ENCODE measurements at regions not wholly inside any gene's neighbourhood (a gene's known extent, or its start where the extent isn't known, plus 50 kb on each side); places are given as distances from the start of the nearest gene placed in this dataset.
"Not testable (repeated sequence)": the region's sequence is repeated elsewhere in the genome, so short reads cannot be mapped to it uniquely, and the experiment has no call there.

DNA sequence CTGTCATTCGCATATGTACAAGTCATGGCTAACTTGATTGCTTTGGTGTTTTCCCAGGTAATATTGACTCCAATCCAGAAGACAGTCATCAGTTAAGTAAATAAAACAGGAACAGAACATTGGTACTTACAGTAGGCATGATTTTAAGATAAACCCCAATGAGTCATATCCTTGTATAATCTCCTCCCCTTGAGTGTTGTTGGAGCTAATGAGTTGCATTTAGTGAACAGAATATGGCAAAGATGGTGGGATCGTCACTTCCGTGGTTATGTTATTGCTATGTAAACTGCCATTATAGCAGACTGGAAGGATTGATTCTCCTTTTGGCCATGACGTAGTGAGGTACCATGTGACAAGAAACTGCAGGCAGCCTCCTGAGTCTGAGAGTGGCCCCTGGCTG lies 102.2 kb downstream of the TMX1 start:
- no peaks in the 10 kb centered on the region for H3K4me1 ChIP-seq (ENCODE audit: control insufficient read depth in 2 of 2, insufficient read depth in 2 of 2, low read length in 2 of 2)
- H3K36me3 ChIP-seq (ENCODE audit: control insufficient read depth in 2 of 2, insufficient read depth in 2 of 2, low read length in 2 of 2): no peaks in the 10 kb centered on the region
- H3K9ac ChIP-seq (ENCODE audit: low read depth in 1 of 2, low read length in 2 of 2): no peak overlapping the region
- no peaks in the 10 kb centered on the region for H3K27me3 ChIP-seq (ENCODE audit: control insufficient read depth in 2 of 2, insufficient read depth in 2 of 2, low read length in 2 of 2)
- no peaks in the 10 kb centered on the region for H3K9me3 ChIP-seq (ENCODE audit: control insufficient read depth in 2 of 2, low read length in 2 of 2)
- H3K27ac ChIP-seq (ENCODE audit: low read depth in 2 of 2, low read length in 2 of 2): no peak overlapping the region
- no peak overlapping the region for H3K4me3 ChIP-seq (ENCODE audit: low read length in 2 of 2)

DNA sequence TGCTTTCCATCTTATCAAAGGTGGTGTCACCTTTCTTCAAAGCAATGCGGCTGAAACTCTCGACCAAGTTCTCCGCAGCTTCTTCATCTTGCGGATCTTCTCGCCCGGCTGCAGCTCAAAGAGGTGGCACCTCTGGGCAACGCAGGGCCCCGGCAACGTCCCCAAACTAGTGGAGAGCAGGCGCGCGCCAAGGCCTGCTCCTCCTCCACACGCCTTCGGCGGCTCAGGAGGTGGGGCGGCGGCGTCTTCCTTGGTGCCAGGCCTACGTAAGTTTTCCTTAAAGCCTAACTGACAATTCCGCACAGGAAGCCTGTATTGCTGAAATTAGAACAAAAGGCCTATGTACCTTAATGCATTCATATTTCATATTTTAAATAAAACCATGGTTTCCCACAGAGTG lies 112.0 kb downstream of the TMX1 start:
- no peak overlapping the region for H3K4me3 ChIP-seq (ENCODE audit: low read length in 2 of 2)
- H3K9ac ChIP-seq (ENCODE audit: low read depth in 1 of 2, low read length in 2 of 2): no peak overlapping the region
- no peaks in the 10 kb centered on the region for H3K9me3 ChIP-seq (ENCODE audit: control insufficient read depth in 2 of 2, low read length in 2 of 2)
- no peaks in the 10 kb centered on the region for H3K4me1 ChIP-seq (ENCODE audit: control insufficient read depth in 2 of 2, insufficient read depth in 2 of 2, low read length in 2 of 2)
- no peaks in the 10 kb centered on the region for H3K27me3 ChIP-seq (ENCODE audit: control insufficient read depth in 2 of 2, insufficient read depth in 2 of 2, low read length in 2 of 2)
- no peak overlapping the region for H3K27ac ChIP-seq (ENCODE audit: low read depth in 2 of 2, low read length in 2 of 2)
- no peaks in the 10 kb centered on the region for H3K36me3 ChIP-seq (ENCODE audit: control insufficient read depth in 2 of 2, insufficient read depth in 2 of 2, low read length in 2 of 2)

DNA sequence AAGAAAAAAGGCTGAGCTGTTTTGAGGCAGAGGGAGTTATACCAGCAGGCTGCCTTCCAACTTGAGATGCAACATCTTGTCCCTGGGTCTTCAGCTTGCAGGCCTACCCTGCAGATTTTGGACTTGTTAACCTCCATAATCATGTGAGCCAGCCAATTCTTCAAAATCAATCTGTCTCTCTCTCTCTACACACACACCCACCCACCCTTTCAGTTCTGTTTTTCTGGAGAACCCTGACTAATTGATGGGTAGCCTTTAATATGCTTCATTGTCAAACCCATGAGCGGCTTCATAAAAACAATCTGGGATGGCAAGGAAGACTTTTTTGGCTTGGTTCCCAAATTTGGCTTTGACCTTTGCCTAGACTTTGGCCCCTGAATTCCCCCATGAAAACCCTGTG lies 113.9 kb downstream of the TMX1 start:
- H3K4me1 ChIP-seq (ENCODE audit: control insufficient read depth in 2 of 2, insufficient read depth in 2 of 2, low read length in 2 of 2): no peaks in the 10 kb centered on the region
- no peaks in the 10 kb centered on the region for H3K9me3 ChIP-seq (ENCODE audit: control insufficient read depth in 2 of 2, low read length in 2 of 2)
- H3K27ac ChIP-seq (ENCODE audit: low read depth in 2 of 2, low read length in 2 of 2): no peak overlapping the region
- no peaks in the 10 kb centered on the region for H3K36me3 ChIP-seq (ENCODE audit: control insufficient read depth in 2 of 2, insufficient read depth in 2 of 2, low read length in 2 of 2)
- no peak overlapping the region for H3K4me3 ChIP-seq (ENCODE audit: low read length in 2 of 2)
- no peak overlapping the region for H3K9ac ChIP-seq (ENCODE audit: low read depth in 1 of 2, low read length in 2 of 2)
- H3K27me3 ChIP-seq (ENCODE audit: control insufficient read depth in 2 of 2, insufficient read depth in 2 of 2, low read length in 2 of 2): no peaks in the 10 kb centered on the region

DNA sequence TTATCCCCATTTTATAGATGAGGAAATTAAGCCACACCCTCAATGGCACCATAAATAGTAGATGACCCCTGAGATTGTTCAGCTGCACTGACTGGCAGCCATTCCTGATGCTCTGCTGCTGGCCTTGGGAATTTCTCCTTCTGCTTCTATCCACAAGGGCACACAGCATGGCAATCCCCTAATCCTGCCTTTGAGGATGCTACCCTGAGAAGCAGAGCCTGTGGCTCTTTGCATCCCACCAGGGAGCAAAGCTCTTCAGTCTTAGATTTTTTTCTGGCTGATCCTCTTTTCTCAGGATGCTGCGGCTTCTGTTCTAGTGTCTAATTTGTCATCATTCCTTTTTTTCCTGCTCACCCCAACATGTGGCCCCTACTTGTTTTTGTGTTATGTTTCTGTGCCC lies 114.8 kb downstream of the TMX1 start:
- Histone ChIP-seq H3K27ac (ENCODE audit: low read depth in 2 of 2, low read length in 2 of 2) (no peak overlapping the region), H3K36me3 (ENCODE audit: control insufficient read depth in 2 of 2, insufficient read depth in 2 of 2, low read length in 2 of 2) (no peaks in the 10 kb centered on the region), H3K9ac (ENCODE audit: low read depth in 1 of 2, low read length in 2 of 2) (no peak overlapping the region), H3K27me3 (ENCODE audit: control insufficient read depth in 2 of 2, insufficient read depth in 2 of 2, low read length in 2 of 2) (no peaks in the 10 kb centered on the region), H3K9me3 (ENCODE audit: control insufficient read depth in 2 of 2, low read length in 2 of 2) (no peaks in the 10 kb centered on the region), H3K4me3 (ENCODE audit: low read length in 2 of 2) (no peak overlapping the region), H3K4me1 (ENCODE audit: control insufficient read depth in 2 of 2, insufficient read depth in 2 of 2, low read length in 2 of 2) (no peaks in the 10 kb centered on the region)

DNA sequence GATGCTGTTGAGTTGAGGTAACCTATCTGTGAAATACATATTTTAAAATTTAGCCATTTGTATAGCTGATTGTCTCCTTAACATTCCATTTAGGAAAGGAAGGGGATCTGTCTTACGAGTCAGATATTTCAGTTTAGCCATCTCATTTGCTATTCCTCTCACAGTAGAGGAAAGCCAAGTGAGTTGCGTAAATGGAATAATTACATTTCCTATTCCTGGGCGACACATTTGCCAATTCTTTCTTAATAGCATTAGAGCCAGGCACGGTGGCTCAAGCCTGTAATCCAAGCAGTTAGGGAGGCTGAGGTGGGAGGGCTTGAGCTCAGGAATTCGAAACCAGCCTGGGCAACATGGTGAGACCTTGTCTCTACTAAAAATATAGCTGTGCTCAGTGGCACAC lies 116.3 kb downstream of the TMX1 start:
- Histone ChIP-seq H3K27ac (ENCODE audit: low read depth in 2 of 2, low read length in 2 of 2) (no peak overlapping the region), H3K4me3 (ENCODE audit: low read length in 2 of 2) (no peak overlapping the region), H3K4me1 (ENCODE audit: control insufficient read depth in 2 of 2, insufficient read depth in 2 of 2, low read length in 2 of 2) (no peaks in the 10 kb centered on the region), H3K36me3 (ENCODE audit: control insufficient read depth in 2 of 2, insufficient read depth in 2 of 2, low read length in 2 of 2) (no peaks in the 10 kb centered on the region), H3K27me3 (ENCODE audit: control insufficient read depth in 2 of 2, insufficient read depth in 2 of 2, low read length in 2 of 2) (no peaks in the 10 kb centered on the region), H3K9me3 (ENCODE audit: control insufficient read depth in 2 of 2, low read length in 2 of 2) (no peaks in the 10 kb centered on the region), H3K9ac (ENCODE audit: low read depth in 1 of 2, low read length in 2 of 2) (no peak overlapping the region)

DNA sequence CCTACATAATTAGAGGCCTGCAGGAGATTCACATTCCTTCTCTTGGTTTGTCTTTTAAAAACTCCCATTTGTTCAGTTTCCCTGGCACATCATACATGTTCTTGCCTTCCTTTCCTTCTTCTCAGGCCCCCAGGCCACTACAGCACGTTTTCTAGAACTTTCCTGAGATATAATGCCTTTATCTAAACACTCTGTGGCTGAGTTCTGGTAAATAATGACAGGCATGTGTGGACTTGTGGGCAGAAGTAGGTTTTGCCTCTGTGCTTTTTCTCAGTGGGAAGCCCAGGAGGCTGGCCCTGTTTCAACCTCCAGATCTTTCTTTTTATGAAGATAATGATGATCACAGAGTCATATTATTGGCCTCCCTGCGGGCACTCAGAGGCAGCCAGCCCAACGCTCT lies 117.2 kb downstream of the TMX1 start:
- Histone ChIP-seq H3K27ac (ENCODE audit: low read depth in 2 of 2, low read length in 2 of 2) (no peak overlapping the region), H3K4me1 (ENCODE audit: control insufficient read depth in 2 of 2, insufficient read depth in 2 of 2, low read length in 2 of 2) (no peaks in the 10 kb centered on the region), H3K9ac (ENCODE audit: low read depth in 1 of 2, low read length in 2 of 2) (no peak overlapping the region), H3K9me3 (ENCODE audit: control insufficient read depth in 2 of 2, low read length in 2 of 2) (no peaks in the 10 kb centered on the region), H3K27me3 (ENCODE audit: control insufficient read depth in 2 of 2, insufficient read depth in 2 of 2, low read length in 2 of 2) (no peaks in the 10 kb centered on the region), H3K36me3 (ENCODE audit: control insufficient read depth in 2 of 2, insufficient read depth in 2 of 2, low read length in 2 of 2) (no peaks in the 10 kb centered on the region), H3K4me3 (ENCODE audit: low read length in 2 of 2) (no peak overlapping the region)

DNA sequence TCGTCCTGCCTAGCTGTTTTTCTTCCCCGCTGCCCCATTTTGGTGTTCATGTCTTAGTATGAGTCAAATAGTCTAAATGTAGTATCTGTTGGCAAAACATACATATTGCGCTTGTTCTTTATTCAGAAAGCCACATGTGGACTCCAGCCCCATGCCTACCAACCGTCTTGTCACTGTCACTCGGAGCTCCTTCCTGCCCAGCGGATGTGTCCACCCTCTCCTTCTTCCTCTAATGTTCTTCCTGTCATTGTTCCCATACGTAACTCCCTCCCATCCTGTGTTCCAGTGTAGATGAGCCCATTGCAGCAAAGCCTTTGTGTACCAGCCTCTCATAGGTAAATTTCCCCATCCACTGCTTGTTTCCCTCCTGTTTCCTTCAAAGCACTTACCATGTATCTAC lies 120.5 kb downstream of the TMX1 start:
- H3K9ac ChIP-seq (ENCODE audit: low read depth in 1 of 2, low read length in 2 of 2): no peak overlapping the region
- H3K36me3 ChIP-seq (ENCODE audit: control insufficient read depth in 2 of 2, insufficient read depth in 2 of 2, low read length in 2 of 2): no peaks in the 10 kb centered on the region
- H3K4me3 ChIP-seq (ENCODE audit: low read length in 2 of 2): no peak overlapping the region
- no peaks in the 10 kb centered on the region for H3K9me3 ChIP-seq (ENCODE audit: control insufficient read depth in 2 of 2, low read length in 2 of 2)
- no peak overlapping the region for H3K27ac ChIP-seq (ENCODE audit: low read depth in 2 of 2, low read length in 2 of 2)
- H3K4me1 ChIP-seq (ENCODE audit: control insufficient read depth in 2 of 2, insufficient read depth in 2 of 2, low read length in 2 of 2): no peaks in the 10 kb centered on the region
- no peaks in the 10 kb centered on the region for H3K27me3 ChIP-seq (ENCODE audit: control insufficient read depth in 2 of 2, insufficient read depth in 2 of 2, low read length in 2 of 2)

DNA sequence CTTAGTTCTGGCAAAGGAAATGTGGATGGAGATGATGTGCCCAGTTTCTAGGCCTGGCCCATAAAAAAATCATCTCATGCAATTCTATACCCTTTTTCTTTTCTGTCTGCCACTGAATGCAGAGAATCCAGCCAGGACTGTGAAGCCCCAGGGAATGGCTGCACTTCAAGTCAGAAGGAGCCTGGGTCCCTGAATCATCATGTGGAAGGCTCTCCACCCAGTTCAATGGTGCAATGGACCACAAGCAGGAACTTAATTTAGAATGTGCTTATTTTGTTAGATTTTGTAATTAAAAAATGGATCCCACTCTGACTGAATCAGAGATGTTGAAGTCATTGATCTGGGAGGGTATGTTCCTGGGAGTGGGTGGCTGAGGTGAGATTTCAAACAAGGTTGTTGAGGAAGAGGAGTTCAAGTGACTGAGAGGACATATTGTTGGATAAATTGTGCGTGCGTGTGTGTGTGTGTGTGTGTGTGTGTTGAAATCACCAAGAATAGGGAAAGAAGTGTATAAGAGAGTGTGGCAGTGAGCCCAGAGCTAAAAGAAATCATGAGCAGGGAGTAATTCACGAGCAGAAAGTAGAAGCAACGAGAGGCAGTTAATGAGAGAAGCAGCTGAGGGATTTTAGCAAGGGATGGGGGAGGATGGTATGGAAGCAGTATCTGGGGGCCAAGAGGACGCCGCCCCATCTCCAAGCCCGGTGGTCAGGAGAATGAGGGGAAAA lies 125.4 kb downstream of the TMX1 start:
- H3K9ac ChIP-seq (ENCODE audit: low read depth in 1 of 2, low read length in 2 of 2): no peak overlapping the region
- H3K4me3 ChIP-seq (ENCODE audit: low read length in 2 of 2): no peak overlapping the region
- no peaks in the 10 kb centered on the region for H3K9me3 ChIP-seq (ENCODE audit: control insufficient read depth in 2 of 2, low read length in 2 of 2)
- no peaks in the 10 kb centered on the region for H3K4me1 ChIP-seq (ENCODE audit: control insufficient read depth in 2 of 2, insufficient read depth in 2 of 2, low read length in 2 of 2)
- no peak overlapping the region for H3K27ac ChIP-seq (ENCODE audit: low read depth in 2 of 2, low read length in 2 of 2)
- no peaks in the 10 kb centered on the region for H3K27me3 ChIP-seq (ENCODE audit: control insufficient read depth in 2 of 2, insufficient read depth in 2 of 2, low read length in 2 of 2)
- no peaks in the 10 kb centered on the region for H3K36me3 ChIP-seq (ENCODE audit: control insufficient read depth in 2 of 2, insufficient read depth in 2 of 2, low read length in 2 of 2)

DNA sequence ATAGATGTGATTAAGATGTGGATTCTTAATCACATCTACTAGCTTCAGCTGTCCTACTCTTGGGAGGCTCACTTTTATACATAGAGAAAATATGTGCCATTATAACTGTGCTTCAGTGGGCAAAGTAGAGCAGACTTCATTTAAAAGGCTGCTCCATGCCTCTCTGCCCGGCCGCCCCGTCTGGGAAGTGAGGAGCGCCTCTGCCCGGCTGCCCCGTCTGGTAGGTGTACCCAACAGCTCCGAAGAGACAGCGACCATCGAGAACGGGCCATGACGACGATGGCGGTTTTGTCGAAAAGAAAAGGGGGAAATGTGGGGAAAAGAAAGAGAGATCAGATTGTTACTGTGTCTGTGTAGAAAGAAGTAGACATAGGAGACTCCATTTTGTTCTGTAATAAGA lies 126.4 kb downstream of the TMX1 start:
- not testable (repeated sequence) for H3K27me3 ChIP-seq (ENCODE audit: control insufficient read depth in 2 of 2, insufficient read depth in 2 of 2, low read length in 2 of 2); H3K4me3 ChIP-seq (ENCODE audit: low read length in 2 of 2); H3K9ac ChIP-seq (ENCODE audit: low read depth in 1 of 2, low read length in 2 of 2); H3K4me1 ChIP-seq (ENCODE audit: control insufficient read depth in 2 of 2, insufficient read depth in 2 of 2, low read length in 2 of 2); H3K36me3 ChIP-seq (ENCODE audit: control insufficient read depth in 2 of 2, insufficient read depth in 2 of 2, low read length in 2 of 2); H3K9me3 ChIP-seq (ENCODE audit: control insufficient read depth in 2 of 2, low read length in 2 of 2); H3K27ac ChIP-seq (ENCODE audit: low read depth in 2 of 2, low read length in 2 of 2)

DNA sequence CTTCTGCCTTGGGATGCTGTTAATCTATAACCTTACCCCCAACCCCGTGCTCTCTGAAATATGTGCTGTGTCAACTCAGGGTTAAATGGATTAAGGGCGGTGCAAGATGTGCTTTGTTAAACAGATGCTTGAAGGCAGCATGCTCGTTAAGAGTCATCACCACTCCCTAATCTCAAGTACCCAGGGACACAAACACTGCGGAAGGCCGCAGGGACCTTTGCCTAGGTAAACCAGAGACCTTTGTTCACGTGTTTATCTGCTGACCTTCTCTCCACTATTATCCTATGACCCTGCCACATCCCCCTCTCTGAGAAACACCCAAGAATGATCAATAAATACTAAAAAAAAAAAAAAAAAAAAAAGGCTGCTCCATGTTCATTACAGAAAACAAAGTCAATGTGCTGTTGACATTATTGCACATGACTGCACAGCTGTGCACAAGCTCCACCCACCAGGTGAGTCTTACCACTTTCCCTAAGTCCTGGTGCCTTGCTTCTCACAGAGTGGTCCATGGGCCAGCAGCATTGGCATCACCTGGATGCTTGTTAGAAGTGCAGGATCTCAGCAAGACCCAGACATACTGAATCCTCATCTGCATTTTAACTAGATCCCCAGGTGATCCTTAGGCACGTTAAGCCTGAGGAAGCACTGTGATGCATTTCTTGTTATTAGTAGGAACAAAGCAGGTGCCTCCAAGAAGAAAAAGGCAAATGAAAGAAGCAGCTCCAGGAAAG lies 127.0 kb downstream of the TMX1 start:
- H3K9ac ChIP-seq (ENCODE audit: low read depth in 1 of 2, low read length in 2 of 2); H3K27ac ChIP-seq (ENCODE audit: low read depth in 2 of 2, low read length in 2 of 2); H3K4me1 ChIP-seq (ENCODE audit: control insufficient read depth in 2 of 2, insufficient read depth in 2 of 2, low read length in 2 of 2); H3K36me3 ChIP-seq (ENCODE audit: control insufficient read depth in 2 of 2, insufficient read depth in 2 of 2, low read length in 2 of 2); H3K9me3 ChIP-seq (ENCODE audit: control insufficient read depth in 2 of 2, low read length in 2 of 2); H3K27me3 ChIP-seq (ENCODE audit: control insufficient read depth in 2 of 2, insufficient read depth in 2 of 2, low read length in 2 of 2); H3K4me3 ChIP-seq (ENCODE audit: low read length in 2 of 2): not testable (repeated sequence)
